Transverse colon (tissue), 4 donors: ENCODE measurements at regions not wholly inside any gene's neighbourhood (a gene's known extent, or its start where the extent isn't known, plus 50 kb on each side); places are given as distances from the start of the nearest gene placed in this dataset.

ENCODE experiments used
- DNase-seq: peaks from one replicate; pipeline ENCODE4 v3.0.0-alpha.2; 2019
- H3K27ac ChIP-seq, 4 donors: fragments of 200-600 bp; sonication (generic); 2 replicates each; pipeline ENCODE4 v1.5.1; 2016 to 2018; ENCODE audit warnings: inconsistent platforms in 4 of 4
- H3K27me3 ChIP-seq: fragments of 200-600 bp; sonication (generic); 2 replicates; pipeline ENCODE4 v1.5.1; 2017; ENCODE audit warnings: inconsistent platforms
- H3K36me3 ChIP-seq, 4 donors: fragments of 200-600 bp; sonication (generic); 2 replicates each; pipeline ENCODE4 v1.5.1; 2017 to 2019; ENCODE audit warnings: inconsistent platforms in 4 of 4
- H3K4me1 ChIP-seq, 4 donors: fragments of 200-600 bp; sonication (generic); 2 replicates each; pipeline ENCODE4 v1.5.1; 2017 to 2020; ENCODE audit warnings: inconsistent platforms in 4 of 4
- H3K4me3 ChIP-seq, 4 donors: fragments of 200-600 bp; sonication (generic); 1 replicate in 1 of 4; 2 replicates in 3 of 4; pipeline versions ENCODE4 v1.5.1 to v1.6.1; 2017 to 2019; ENCODE audit warnings: inconsistent platforms in 4 of 4
- H3K9me3 ChIP-seq, 2 donors: fragments of 200-600 bp; sonication (generic); 2 replicates each; pipeline ENCODE4 v1.5.1; 2017 to 2019; ENCODE audit warnings: inconsistent platforms in 2 of 2
- CTCF ChIP-seq, 5 experiments: fragments of 200-600 bp in 3 of 5; fragments of 450-650 bp in 2 of 5; sonication (generic) in 3 of 5; IDR thresholded peaks; 1 replicate in 2 of 5; 2 replicates in 3 of 5; pipeline ENCODE4 v1.5.1; 2016 to 2017; ENCODE audit warnings: antibody characterized with exemption in 5 of 5, inconsistent platforms in 3 of 5, mild to moderate bottlenecking in 2 of 5, moderate library complexity in 1 of 5
- EP300 ChIP-seq: sonication (generic); formaldehyde crosslinking; IDR thresholded peaks from one replicate; pipeline ENCODE4 v1.6.1; 2017; ENCODE audit warnings: antibody characterized with exemption, low read depth
- POLR2A ChIP-seq: fragments of 450-650 bp; IDR thresholded peaks from one replicate; pipeline ENCODE4 v1.6.1; 2016; ENCODE audit warnings: antibody characterized with exemption, mild to moderate bottlenecking, moderate library complexity
- POLR2AphosphoS5 ChIP-seq, 3 donors: sonication (generic); formaldehyde crosslinking; IDR thresholded peaks; one replicate each; pipeline ENCODE4 v1.6.1; 2016; ENCODE audit warnings: antibody characterized with exemption in 3 of 3
- WGBS, 2 donors: methylation state at CpG; one replicate each; pipeline ENCODE4 v1.1.5; 2018; ENCODE audit warnings: low coverage in 1 of 2; 5-methylcytosine and 5-hydroxymethylcytosine counted together
- in situ Hi-C, 4 donors: fragments of 200-750 bp; cut with MboI; loops; one replicate each; pipeline versions ENCODE4 v1.15.0 to v1.15.1; 2017; ENCODE audit warnings: low sequenced_read_pairs in 3 of 4, low pct_ligation_motif_present in 1 of 4, low pct_unique_long_range_greater_than_20kb in 1 of 4
- intact Hi-C: fragments of 100-400 bp; cut with DNase I; formaldehyde crosslinking; loops from one replicate; pipeline ENCODE4 v1.15.1; 2023; ENCODE audit warnings: low total_unique reads

- DNase-seq: no peak
- Histone ChIP-seq H3K27me3 (no peaks in the 10 kb centered on the region), H3K36me3 (no peaks in the 10 kb centered on the region), H3K9me3 (no peaks in the 10 kb centered on the region), H3K4me3 (no peak overlapping the region), H3K4me1 (no peaks in the 10 kb centered on the region), H3K27ac (no peak overlapping the region)
- intact Hi-C loops (no loop called here), in situ Hi-C loops (no loop called here)
- TF ChIP-seq POLR2AphosphoS5 (IDR thresholded peaks at IDR 0.05) (no peak), POLR2A (no peak), EP300 (no peak), CTCF (IDR thresholded peaks at IDR 0.05) (no peak)
Observed at GRCh38 chr1:81660286-81660685, 140.4 kb upstream of the ADGRL2 start.

- no peak for DNase-seq
- intact Hi-C loops: no loop called here
- Histone ChIP-seq H3K4me1 (no peaks in the 10 kb centered on the region), H3K4me3 (no peak overlapping the region), H3K36me3 (no peaks in the 10 kb centered on the region), H3K27ac (no peak overlapping the region), H3K27me3 (no peaks in the 10 kb centered on the region), H3K9me3 (no peaks in the 10 kb centered on the region)
- no peak for TF ChIP-seq EP300
- TF ChIP-seq POLR2A: no peak
- WGBS, 2 donors: 91 to 100% methylated on average over 1 to 3 of the region's 3 CpGs
- in situ Hi-C loops: no loop called here
Observed at GRCh38 chr1:81654657-81655056, 146.1 kb upstream of the ADGRL2 start.

DNA sequence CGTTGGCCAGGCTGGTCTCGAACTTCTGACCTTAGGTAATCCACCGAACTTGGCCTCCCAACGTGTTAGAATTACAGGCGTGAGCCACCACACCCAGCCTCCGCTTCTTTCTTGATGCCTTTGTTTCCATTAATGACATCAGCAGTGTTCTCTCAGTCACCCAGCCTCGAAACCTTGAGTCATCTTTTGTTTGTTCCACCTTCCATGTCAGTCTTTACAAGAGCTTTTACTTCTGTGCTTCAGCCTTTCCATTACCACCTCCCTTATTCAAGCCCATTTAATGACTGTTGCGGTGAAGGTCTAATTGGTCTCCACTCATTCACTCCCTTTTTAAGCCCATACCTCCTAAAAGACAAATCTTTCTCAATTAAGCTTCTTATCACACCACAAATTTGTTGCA lies 146.6 kb upstream of the ADGRL2 start:
- TF ChIP-seq EP300: no peak
- TF ChIP-seq CTCF (IDR thresholded peaks at IDR 0.05): no peak
- TF ChIP-seq POLR2A: no peak
- TF ChIP-seq POLR2AphosphoS5 (IDR thresholded peaks at IDR 0.05): no peak
- Histone ChIP-seq H3K4me3 (no peak overlapping the region), H3K9me3 (no peaks in the 10 kb centered on the region), H3K27ac (no peak overlapping the region), H3K36me3 (no peaks in the 10 kb centered on the region), H3K27me3 (no peaks in the 10 kb centered on the region), H3K4me1 (no peaks in the 10 kb centered on the region)
- in situ Hi-C loops (no loop called here), intact Hi-C loops (no loop called here)
- no peak for DNase-seq
- WGBS, 2 donors: 58 to 83% methylated on average over 5 to 8 of the region's 8 CpGs

DNA sequence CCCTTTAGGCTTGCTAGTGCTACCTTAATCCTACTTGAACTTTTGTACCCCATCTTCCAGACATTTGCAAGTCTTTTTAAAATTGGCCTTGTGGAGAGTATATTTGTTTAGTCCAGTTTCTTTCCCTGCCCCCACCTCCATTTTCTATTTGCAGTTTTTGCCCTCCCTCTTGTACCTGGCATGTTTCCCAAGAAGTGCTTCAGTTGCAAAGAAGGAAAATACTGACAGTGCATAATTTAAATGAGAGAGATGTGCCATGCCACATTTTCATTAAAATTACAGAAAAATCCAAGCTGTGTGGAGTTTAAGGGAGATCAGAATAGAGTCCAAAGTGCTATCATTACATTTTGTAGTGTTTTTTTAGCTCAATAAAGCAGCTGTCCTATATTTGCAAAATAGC lies 150.0 kb upstream of the ADGRL2 start:
- Histone ChIP-seq H3K27ac (no peak overlapping the region), H3K36me3 (no peaks in the 10 kb centered on the region), H3K4me3 (no peak overlapping the region), H3K27me3 (no peaks in the 10 kb centered on the region), H3K4me1 (no peaks in the 10 kb centered on the region), H3K9me3 (no peaks in the 10 kb centered on the region)
- TF ChIP-seq EP300 (no peak), POLR2AphosphoS5 (IDR thresholded peaks at IDR 0.05) (no peak), CTCF (IDR thresholded peaks at IDR 0.05) (no peak), POLR2A (no peak)
- intact Hi-C loops: no loop called here
- in situ Hi-C loops: no loop called here
- no peak for DNase-seq

GRCh38 chr1:81635816-81636215 lies 164.9 kb upstream of the ADGRL2 start:
- in situ Hi-C loops (no loop called here), intact Hi-C loops (no loop called here)
- no peak for DNase-seq
- H3K9me3 ChIP-seq: no peaks in the 10 kb centered on the region
- H3K4me1 ChIP-seq: no peaks in the 10 kb centered on the region
- H3K36me3 ChIP-seq: no peaks in the 10 kb centered on the region
- H3K27ac ChIP-seq: no peak overlapping the region
- TF ChIP-seq POLR2AphosphoS5 (IDR thresholded peaks at IDR 0.05): no peak
- no peak for TF ChIP-seq POLR2A
- no peak for TF ChIP-seq EP300
- no peak for TF ChIP-seq CTCF (IDR thresholded peaks at IDR 0.05)
- WGBS, 2 donors: 88% methylated on average over 1 to 2 of the region's 2 CpGs
- H3K27me3 ChIP-seq: no peaks in the 10 kb centered on the region
- H3K4me3 ChIP-seq: no peak overlapping the region
